ENCODE measurements at regions not wholly inside any gene's neighbourhood (a gene's known extent, or its start where the extent isn't known, plus 50 kb on each side); places are given as distances from the start of the nearest gene placed in this dataset.

GRCh38 chr15:36175186-36175740, 404.2 kb upstream of the CDIN1 start:
- H3K9ac ChIP-seq (ENCODE audit: low read length): no peak overlapping the region
- no peaks in the 10 kb centered on the region for H3K79me2 ChIP-seq (ENCODE audit: insufficient read depth, low read length)
- H3K36me3 ChIP-seq (ENCODE audit: insufficient read depth, low read length): no peaks in the 10 kb centered on the region
- H2AFZ ChIP-seq (ENCODE audit: low read depth, low read length): no peak overlapping the region
- H3K9me3 ChIP-seq (ENCODE audit: insufficient read depth, low read depth, low read length): no peaks in the 10 kb centered on the region
- H3K4me3 Mint-ChIP-seq (ENCODE audit: unreplicated experiment): no peak overlapping the region
- DNase-seq (ENCODE audit: low read depth) (no peak), FAIRE-seq (no peak)
- no peaks in the 10 kb centered on the region for H3K36me3 Mint-ChIP-seq (ENCODE audit: low read depth, unreplicated experiment)
- no peaks in the 10 kb centered on the region for H3K4me1 Mint-ChIP-seq (ENCODE audit: low read depth, unreplicated experiment)
- H3K27me3 ChIP-seq (ENCODE audit: insufficient read depth, low read length): no peaks in the 10 kb centered on the region
- TF ChIP-seq CTCF (IDR thresholded peaks at IDR 0.05; ENCODE audit: insufficient read depth, low read depth, low read length) (no peak), EZH2 (IDR thresholded peaks at IDR 0.05; ENCODE audit: insufficient read depth, low read length) (no peak)
- H3K9me3 Mint-ChIP-seq (ENCODE audit: unreplicated experiment): no peaks in the 10 kb centered on the region
- no peaks in the 10 kb centered on the region for H3K27me3 Mint-ChIP-seq (ENCODE audit: low read depth, unreplicated experiment)
- no peaks in the 10 kb centered on the region for H4K20me1 ChIP-seq (ENCODE audit: insufficient read depth, low read length)
- no peaks in the 10 kb centered on the region for H3K4me1 ChIP-seq (ENCODE audit: insufficient read depth, low read length)
- H3K27ac Mint-ChIP-seq (ENCODE audit: unreplicated experiment): no peak overlapping the region
- no peak overlapping the region for H3K4me2 ChIP-seq (ENCODE audit: low read length)
- H3K27ac ChIP-seq (ENCODE audit: low read depth, low read length): no peak overlapping the region
- H3K4me3 ChIP-seq (ENCODE audit: insufficient read depth, low read depth, low read length): no peak overlapping the region

GRCh38 chr15:36175741-36176291, 403.6 kb upstream of the CDIN1 start:
- TF ChIP-seq CTCF (IDR thresholded peaks at IDR 0.05; ENCODE audit: insufficient read depth, low read depth, low read length) (no peak), EZH2 (IDR thresholded peaks at IDR 0.05; ENCODE audit: insufficient read depth, low read length) (no peak)
- no peaks in the 10 kb centered on the region for H3K79me2 ChIP-seq (ENCODE audit: insufficient read depth, low read length)
- H3K9me3 ChIP-seq (ENCODE audit: insufficient read depth, low read depth, low read length): no peaks in the 10 kb centered on the region
- no peak overlapping the region for H3K27ac ChIP-seq (ENCODE audit: low read depth, low read length)
- H3K4me1 ChIP-seq (ENCODE audit: insufficient read depth, low read length): no peaks in the 10 kb centered on the region
- H3K4me3 ChIP-seq (ENCODE audit: insufficient read depth, low read depth, low read length): no peak overlapping the region
- Mint-ChIP-seq H3K27me3 (ENCODE audit: low read depth, unreplicated experiment) (no peaks in the 10 kb centered on the region), H3K36me3 (ENCODE audit: low read depth, unreplicated experiment) (no peaks in the 10 kb centered on the region), H3K27ac (ENCODE audit: unreplicated experiment) (no peak overlapping the region), H3K9me3 (ENCODE audit: unreplicated experiment) (no peaks in the 10 kb centered on the region), H3K4me3 (ENCODE audit: unreplicated experiment) (no peak overlapping the region), H3K4me1 (ENCODE audit: low read depth, unreplicated experiment) (no peaks in the 10 kb centered on the region)
- no peaks in the 10 kb centered on the region for H3K36me3 ChIP-seq (ENCODE audit: insufficient read depth, low read length)
- H3K4me2 ChIP-seq (ENCODE audit: low read length): no peak overlapping the region
- no peak overlapping the region for H3K9ac ChIP-seq (ENCODE audit: low read length)
- H2AFZ ChIP-seq (ENCODE audit: low read depth, low read length): no peak overlapping the region
- no peaks in the 10 kb centered on the region for H4K20me1 ChIP-seq (ENCODE audit: insufficient read depth, low read length)
- DNase-seq (ENCODE audit: low read depth): no peak
- FAIRE-seq: no peak
- H3K27me3 ChIP-seq (ENCODE audit: insufficient read depth, low read length): no peaks in the 10 kb centered on the region

GRCh38 chr15:36177590-36178302, 401.7 kb upstream of the CDIN1 start:
- Histone ChIP-seq H3K4me2 (ENCODE audit: low read length) (no peak overlapping the region), H3K4me1 (ENCODE audit: insufficient read depth, low read length) (no peaks in the 10 kb centered on the region), H3K79me2 (ENCODE audit: insufficient read depth, low read length) (no peaks in the 10 kb centered on the region), H3K9me3 (ENCODE audit: insufficient read depth, low read depth, low read length) (no peaks in the 10 kb centered on the region), H3K36me3 (ENCODE audit: insufficient read depth, low read length) (no peaks in the 10 kb centered on the region), H3K27me3 (ENCODE audit: insufficient read depth, low read length) (no peaks in the 10 kb centered on the region), H3K4me3 (ENCODE audit: insufficient read depth, low read depth, low read length) (no peak overlapping the region), H2AFZ (ENCODE audit: low read depth, low read length) (no peak overlapping the region), H3K27ac (ENCODE audit: low read depth, low read length) (no peak overlapping the region), H4K20me1 (ENCODE audit: insufficient read depth, low read length) (no peaks in the 10 kb centered on the region), H3K9ac (ENCODE audit: low read length) (no peak overlapping the region)
- no peaks in the 10 kb centered on the region for H3K27me3 Mint-ChIP-seq (ENCODE audit: low read depth, unreplicated experiment)
- TF ChIP-seq EZH2 (IDR thresholded peaks at IDR 0.05; ENCODE audit: insufficient read depth, low read length) (no peak), CTCF (IDR thresholded peaks at IDR 0.05; ENCODE audit: insufficient read depth, low read depth, low read length) (no peak)
- no peak overlapping the region for H3K4me3 Mint-ChIP-seq (ENCODE audit: unreplicated experiment)
- no peaks in the 10 kb centered on the region for H3K36me3 Mint-ChIP-seq (ENCODE audit: low read depth, unreplicated experiment)
- no peak overlapping the region for H3K27ac Mint-ChIP-seq (ENCODE audit: unreplicated experiment)
- FAIRE-seq (no peak), DNase-seq (ENCODE audit: low read depth) (peak; percentile 12)
- no peaks in the 10 kb centered on the region for H3K4me1 Mint-ChIP-seq (ENCODE audit: low read depth, unreplicated experiment)
- no peaks in the 10 kb centered on the region for H3K9me3 Mint-ChIP-seq (ENCODE audit: unreplicated experiment)

Data from astrocyte (in vitro differentiated cells and primary cell).